Pancreas (tissue), 10 donors: ENCODE measurements at regions not wholly inside any gene's neighbourhood (a gene's known extent, or its start where the extent isn't known, plus 50 kb on each side); places are given as distances from the start of the nearest gene placed in this dataset.

Experiments used
- ATAC-seq, 4 donors: fragments of 200-7000 bp; cut with Tn5 transposase; one replicate each; pipeline versions ENCODE4 v1.8.0 to v1.9.1; 2020; ENCODE audit warnings: mild to moderate bottlenecking in 4 of 4, moderate library complexity in 4 of 4
- DNase-seq, 6 donors: peaks; one replicate each; pipeline ENCODE4 v3.0.0-alpha.2; 2020
- FAIRE-seq: peaks from 2 replicates; lab custom pipeline; 2012; peaks lifted over from hg19 to GRCh38; lab: Jason Lieb, UNC
- H3K27ac ChIP-seq, 4 donors: fragments of 200-600 bp; sonication (generic); 1 replicate in 3 of 4; 2 replicates in 1 of 4; pipeline versions ENCODE4 v1.5.0 to v1.8.0; 2020
- H3K27me3 ChIP-seq, 4 donors: fragments of 200-600 bp; one replicate each; pipeline ENCODE4 v1.8.0; 2021
- H3K36me3 ChIP-seq, 3 donors: fragments of 200-600 bp; sonication (generic) in 1 of 3; one replicate each; pipeline versions ENCODE4 v1.5.0 to v1.8.0; 2020 to 2021
- H3K4me1 ChIP-seq, 3 donors: fragments of 200-600 bp; one replicate each; pipeline ENCODE4 v1.8.0; 2021
- H3K4me3 ChIP-seq, 4 donors: fragments of 200-600 bp; sonication (generic) in 2 of 4; one replicate each; pipeline versions ENCODE4 v1.5.0 to v1.8.0; 2020 to 2021
- H3K9me3 ChIP-seq, 4 donors: fragments of 200-600 bp; one replicate each; pipeline ENCODE4 v1.8.0; 2021
- CTCF ChIP-seq, 4 donors: fragments of 200-600 bp; sonication (generic) in 3 of 4; IDR thresholded peaks; one replicate each; pipeline versions ENCODE4 v1.5.0 to v1.8.0; 2021; ENCODE audit warnings: antibody characterized with exemption in 4 of 4
- WGBS, 2 donors: extraction: QIAGEN DNeasy Blood & Tissue Kit; methylation state at CpG; one replicate each; pipeline ENCODE4 v1.1.7; 2013; 5-methylcytosine and 5-hydroxymethylcytosine counted together
- intact Hi-C, 3 donors: fragments of 100-400 bp; cut with DNase I; formaldehyde crosslinking; loops; one replicate each; pipeline versions ENCODE4 v1.11.1 to v1.14.2; 2022
- donor health status: healthy with polysubstance abuse.
- donor health status: DM: no; HTN: no; CAD: no; lungs with moderate emphysema.
- donor health status: DM: no; HTN: no; CAD: no.
- donor health status: control.
- donor health status: control.
- donor health status: Bipolar disorder and iron deficiency.
- donor health status: DM: yes; HTN: yes; CAD: no.
- donor health status: DM: no; HTN: no; CAD: no.
- donor health status: DM: no; HTN: no; CAD: no.
- donor health status: DM: yes; HTN: yes; CAD: no.

GRCh38 chr9:86594724-86595123 lies 240.5 kb upstream of the TUT7 start:
- no peak for FAIRE-seq
- DNase-seq: no peak
- intact Hi-C loops: no loop called here
- WGBS, 2 donors: 74 to 93% methylated on average over 10 of the region's 10 CpGs
- H3K27ac ChIP-seq: no peak overlapping the region
- no peaks in the 10 kb centered on the region for H3K27me3 ChIP-seq
- H3K4me3 ChIP-seq: no peak overlapping the region
- TF ChIP-seq CTCF (IDR thresholded peaks at IDR 0.05): no peak
- H3K9me3 ChIP-seq: no peaks in the 10 kb centered on the region
- H3K4me1 ChIP-seq: no peaks in the 10 kb centered on the region
- no peaks in the 10 kb centered on the region for H3K36me3 ChIP-seq
- no peak for ATAC-seq

- Histone ChIP-seq H3K27ac (no peak overlapping the region), H3K36me3 (no peaks in the 10 kb centered on the region), H3K4me3 (no peak overlapping the region), H3K27me3 (no peaks in the 10 kb centered on the region), H3K9me3 (no peaks in the 10 kb centered on the region), H3K4me1 (no peaks in the 10 kb centered on the region)
- FAIRE-seq: no peak
- intact Hi-C loops: no loop called here
- no peak for ATAC-seq
- no peak for TF ChIP-seq CTCF (IDR thresholded peaks at IDR 0.05)
- 82 to 90% methylated on average over 4 of the region's 4 CpGs for WGBS, 2 donors
- no peak for DNase-seq
Measured at GRCh38 chr9:86591472-86591871, 237.3 kb upstream of the TUT7 start.

GRCh38 chr9:86589730-86590129 lies 235.5 kb upstream of the TUT7 start:
- no peak for DNase-seq
- WGBS, 2 donors: 86 to 90% methylated on average over 11 of the region's 11 CpGs

GRCh38 chr9:86589273-86589672 lies 235.1 kb upstream of the TUT7 start:
- Histone ChIP-seq H3K27me3 (no peaks in the 10 kb centered on the region), H3K4me1 (no peaks in the 10 kb centered on the region), H3K27ac (no peak overlapping the region), H3K9me3 (no peaks in the 10 kb centered on the region), H3K4me3 (no peak overlapping the region), H3K36me3 (no peaks in the 10 kb centered on the region)
- no peak for TF ChIP-seq CTCF (IDR thresholded peaks at IDR 0.05)
- FAIRE-seq: no peak
- intact Hi-C loops: no loop called here
- ATAC-seq: no peak
- DNase-seq: no peak
- 74 to 83% methylated on average over 6 of the region's 6 CpGs for whole genome bisulfite sequencing, 2 donors

More at GRCh38 chr9:86589730-86590129, 235.5 kb upstream of the TUT7 start:
- intact Hi-C loops: no loop called here
- no peak for FAIRE-seq
- H3K27me3 ChIP-seq: no peaks in the 10 kb centered on the region
- no peaks in the 10 kb centered on the region for H3K4me1 ChIP-seq
- no peaks in the 10 kb centered on the region for H3K9me3 ChIP-seq
- H3K4me3 ChIP-seq: no peak overlapping the region
- no peak for ATAC-seq
- no peak for TF ChIP-seq CTCF (IDR thresholded peaks at IDR 0.05)
- H3K27ac ChIP-seq: no peak overlapping the region
- H3K36me3 ChIP-seq: no peaks in the 10 kb centered on the region

GRCh38 chr9:86586144-86586494 lies 231.9 kb upstream of the TUT7 start:
- FAIRE-seq: no peak
- DNase-seq: no peak
- H3K27me3 ChIP-seq: no peaks in the 10 kb centered on the region
- intact Hi-C loops: no loop called here
- no peaks in the 10 kb centered on the region for H3K36me3 ChIP-seq
- H3K27ac ChIP-seq: no peak overlapping the region
- peak in 1 of 4 donors; percentile 29 for ATAC-seq
- H3K9me3 ChIP-seq: no peaks in the 10 kb centered on the region
- no peaks in the 10 kb centered on the region for H3K4me1 ChIP-seq
- peak overlapping the region in 2 of 4 donors; percentile 13 to 18 for H3K4me3 ChIP-seq
- TF ChIP-seq CTCF (IDR thresholded peaks at IDR 0.05): no peak
